ENCODE measurements at regions not wholly inside any gene's neighbourhood (a gene's known extent, or its start where the extent isn't known, plus 50 kb on each side); places are given as distances from the start of the nearest gene placed in this dataset.
"Not testable (repeated sequence)": the region's sequence is repeated elsewhere in the genome, so short reads cannot be mapped to it uniquely, and the experiment has no call there.

GRCh38 chr5:25568989-25569625 lies 924.3 kb upstream of the CDH10 start:
- no peak for DNase-seq

- DNase-seq = no peak
These were observed 923.5 kb upstream of the CDH10 start for GRCh38 chr5:25568294-25568693.

GRCh38 chr5:25567881-25568280 lies 923.1 kb upstream of the CDH10 start:
- no peak for DNase-seq

- no peak for DNase-seq
These were observed 917.9 kb upstream of the CDH10 start for GRCh38 chr5:25562656-25563055.

- DNase-seq = no peak
These were observed 909.3 kb upstream of the CDH10 start for GRCh38 chr5:25554077-25554476.

GRCh38 chr5:25552871-25553481 lies 908.2 kb upstream of the CDH10 start:
- DNase-seq = no peak

GRCh38 chr5:25550793-25551192 lies 906.0 kb upstream of the CDH10 start:
- DNase-seq = no peak

- DNase-seq = no peak
These were observed 900.0 kb upstream of the CDH10 start for GRCh38 chr5:25544652-25545249.

GRCh38 chr5:25540628-25541027 lies 895.9 kb upstream of the CDH10 start:
- no peak for DNase-seq

GRCh38 chr5:25539536-25539935 lies 894.8 kb upstream of the CDH10 start:
- no peak for DNase-seq

GRCh38 chr5:25536461-25536860 lies 891.7 kb upstream of the CDH10 start:
- DNase-seq = not testable (repeated sequence)

- no peak for DNase-seq
These were observed 871.4 kb upstream of the CDH10 start for GRCh38 chr5:25516141-25516540.

GRCh38 chr5:25515525-25515924 lies 870.7 kb upstream of the CDH10 start:
- no peak for DNase-seq

GRCh38 chr5:25510692-25511091 lies 865.9 kb upstream of the CDH10 start:
- DNase-seq = not testable (repeated sequence)

GRCh38 chr5:25508011-25508410 lies 863.2 kb upstream of the CDH10 start:
- not testable (repeated sequence) for DNase-seq

GRCh38 chr5:25500635-25501034 lies 855.9 kb upstream of the CDH10 start:
- no peak for DNase-seq

GRCh38 chr5:25489834-25490538 lies 845.2 kb upstream of the CDH10 start:
- DNase-seq = no peak

- DNase-seq = no peak
These were observed 843.3 kb upstream of the CDH10 start for GRCh38 chr5:25488119-25488518.

- no peak for DNase-seq
These were observed 839.6 kb upstream of the CDH10 start for GRCh38 chr5:25484391-25484790.

GRCh38 chr5:25481463-25481862 lies 836.7 kb upstream of the CDH10 start:
- no peak for DNase-seq

- DNase-seq = no peak
These were observed 814.3 kb upstream of the CDH10 start for GRCh38 chr5:25459082-25459481.

GRCh38 chr5:25458628-25459027 lies 813.9 kb upstream of the CDH10 start:
- no peak for DNase-seq

GRCh38 chr5:25453500-25453899 lies 808.7 kb upstream of the CDH10 start:
- no peak for DNase-seq

GRCh38 chr5:25451294-25451693 lies 806.5 kb upstream of the CDH10 start:
- no peak for DNase-seq
